Heart left ventricle (tissue), 16 donors: ENCODE measurements at regions not wholly inside any gene's neighbourhood (a gene's known extent, or its start where the extent isn't known, plus 50 kb on each side); places are given as distances from the start of the nearest gene placed in this dataset.

Experiments used
- ATAC-seq, 4 donors: fragments of 200-7000 bp; cut with Tn5 transposase; one replicate each; pipeline ENCODE4 v1.9.1; 2020 to 2022; ENCODE audit warnings: moderate library complexity in 4 of 4, mild to moderate bottlenecking in 3 of 4, moderate number of reproducible peaks in 1 of 4
- DNase-seq, 5 donors: peaks; one replicate each; pipeline ENCODE4 v3.0.0-alpha.2; 2020
- H3K27ac ChIP-seq, 12 donors: fragments of 200-600 bp; sonication (generic) in 4 of 12; one replicate each; pipeline versions ENCODE4 v1.5.0 to v1.8.0; 2016 to 2022; ENCODE audit warnings: mild to moderate bottlenecking in 2 of 12
- H3K27me3 ChIP-seq, 9 donors: fragments of 200-600 bp; sonication (generic) in 2 of 9; one replicate each; pipeline versions ENCODE4 v1.5.1 to v1.8.0; 2016 to 2022; ENCODE audit warnings: mild to moderate bottlenecking in 3 of 9
- H3K36me3 ChIP-seq, 9 donors: fragments of 200-600 bp; sonication (generic) in 2 of 9; one replicate each; pipeline versions ENCODE4 v1.5.0 to v1.8.0; 2018 to 2022; ENCODE audit warnings: mild to moderate bottlenecking in 2 of 9
- H3K4me1 ChIP-seq, 12 donors: fragments of 200-600 bp; sonication (generic) in 4 of 12; one replicate each; pipeline versions ENCODE4 v1.5.0 to v1.8.0; 2016 to 2022; ENCODE audit warnings: mild to moderate bottlenecking in 3 of 12
- H3K4me3 ChIP-seq, 12 donors: fragments of 200-600 bp; sonication (generic) in 4 of 12; one replicate each; pipeline versions ENCODE4 v1.5.0 to v1.8.0; 2017 to 2022; ENCODE audit warnings: mild to moderate bottlenecking in 9 of 12, moderate library complexity in 4 of 12
- H3K9me3 ChIP-seq, 12 donors: fragments of 200-600 bp; sonication (generic) in 4 of 12; one replicate each; pipeline versions ENCODE4 v1.5.0 to v1.8.0; 2016 to 2022; ENCODE audit warnings: mild to moderate bottlenecking in 1 of 12
- POLR2A ChIP-seq, 2 donors: fragments of 450-650 bp; IDR thresholded peaks; one replicate each; pipeline ENCODE4 v1.6.1; 2017; ENCODE audit warnings: antibody characterized with exemption in 2 of 2, mild to moderate bottlenecking in 2 of 2, moderate library complexity in 2 of 2
- WGBS, 4 donors: extraction: QIAGEN DNeasy Blood & Tissue Kit in 2 of 4; methylation state at CpG; one replicate each; pipeline versions ENCODE4 v1.1.5 to v1.1.7; 2013 to 2018; 5-methylcytosine and 5-hydroxymethylcytosine counted together
- intact Hi-C, 10 donors: fragments of 100-400 bp; cut with DNase I; formaldehyde crosslinking; loops; one replicate each; pipeline versions ENCODE4 v1.11.1 to v1.14.2; 2022
- TF ChIP-seq, protein P1 (sequence below), 12 donors: fragments of 200-600 bp; sonication (generic) in 4 of 12; IDR thresholded peaks; one replicate each; pipeline versions ENCODE4 v1.5.0 to v1.8.0; 2018 to 2022; ENCODE audit warnings: antibody characterized with exemption in 12 of 12, mild to moderate bottlenecking in 5 of 12
- donor health status: ischemic (EF 13 %, LVEDD 7.1; RV severe dilation, severe dysfunction).
- donor health status: healthy with polysubstance abuse.
- donor health status: DM: no; HTN: yes; CAD: no.
- donor health status: DM: no; HTN: no; CAD: no.
- donor health status: ischemic (EF 25% LVEDD 6.9; RV normal size, moderate dysfunction).
- donor health status: ischemic (EF 25% LVEDD 5.7; RV mildly dilated, moderate dysfunction).
- donor health status: healthy.
- donor health status: DM: yes; HTN: yes; CAD: no.
- donor health status: ischemic (EF 35%, LVEDD 5.7; RV mildly dilated, moderate dysfunction).
- donor health status: nonischemic (EF 11% LVEDD 7.7; RV severe dilation, severe dysfunction).
- donor health status: DM: yes; HTN: yes; CAD: no.
- donor health status: PGD.
- donor health status: ischemic (EF 29% LVEDD 5.4; RV normal size, mild dysfunction).
- donor health status: nonischemic (EF 23%, LVEDD 6.1; RV moderate dilation, normal function).

DNA sequence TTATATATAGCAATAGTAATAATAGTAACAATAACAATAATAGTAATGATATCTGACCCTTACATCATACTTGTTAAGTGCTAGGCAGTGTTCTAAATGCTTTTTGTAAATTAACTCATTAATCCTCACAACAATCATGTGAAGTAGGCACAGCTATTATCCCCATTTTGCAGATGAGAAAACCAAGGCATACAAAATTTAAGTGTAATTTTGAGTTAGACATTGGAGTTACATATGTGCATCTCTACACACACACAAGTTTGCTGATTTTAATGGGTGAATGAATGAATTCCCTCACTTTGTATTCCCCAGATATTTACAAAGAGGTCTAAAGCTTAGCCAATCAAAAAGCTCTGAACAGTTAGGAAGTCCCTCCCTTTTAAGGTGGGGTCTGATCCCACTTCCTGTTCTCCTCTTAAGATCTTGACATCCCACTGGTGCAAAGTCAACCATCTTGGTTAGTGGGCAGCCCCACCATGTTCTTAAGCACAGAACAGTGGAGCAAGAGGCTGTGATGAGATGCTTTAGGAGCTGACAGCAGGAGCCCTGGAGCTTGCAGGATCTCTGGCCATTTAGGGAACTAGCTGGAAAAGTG lies 85.3 kb upstream of the FOXP4 start:
- Histone ChIP-seq H3K9me3 (no peaks in the 10 kb centered on the region), H3K27me3 (peaks cover 0 to 6% (median 0%) of the 10 kb centered on the region in 9 donors), H3K4me3 (no peak overlapping the region), H3K27ac (no peak overlapping the region), H3K4me1 (peaks cover 0 to 5% (median 0%) of the 10 kb centered on the region in 12 donors), H3K36me3 (no peaks in the 10 kb centered on the region)
- DNase-seq (no peak), ATAC-seq (no peak)
- TF ChIP-seq, protein P1, sequence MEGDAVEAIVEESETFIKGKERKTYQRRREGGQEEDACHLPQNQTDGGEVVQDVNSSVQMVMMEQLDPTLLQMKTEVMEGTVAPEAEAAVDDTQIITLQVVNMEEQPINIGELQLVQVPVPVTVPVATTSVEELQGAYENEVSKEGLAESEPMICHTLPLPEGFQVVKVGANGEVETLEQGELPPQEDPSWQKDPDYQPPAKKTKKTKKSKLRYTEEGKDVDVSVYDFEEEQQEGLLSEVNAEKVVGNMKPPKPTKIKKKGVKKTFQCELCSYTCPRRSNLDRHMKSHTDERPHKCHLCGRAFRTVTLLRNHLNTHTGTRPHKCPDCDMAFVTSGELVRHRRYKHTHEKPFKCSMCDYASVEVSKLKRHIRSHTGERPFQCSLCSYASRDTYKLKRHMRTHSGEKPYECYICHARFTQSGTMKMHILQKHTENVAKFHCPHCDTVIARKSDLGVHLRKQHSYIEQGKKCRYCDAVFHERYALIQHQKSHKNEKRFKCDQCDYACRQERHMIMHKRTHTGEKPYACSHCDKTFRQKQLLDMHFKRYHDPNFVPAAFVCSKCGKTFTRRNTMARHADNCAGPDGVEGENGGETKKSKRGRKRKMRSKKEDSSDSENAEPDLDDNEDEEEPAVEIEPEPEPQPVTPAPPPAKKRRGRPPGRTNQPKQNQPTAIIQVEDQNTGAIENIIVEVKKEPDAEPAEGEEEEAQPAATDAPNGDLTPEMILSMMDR (IDR thresholded peaks at IDR 0.05): no peak
- no peak for TF ChIP-seq POLR2A (IDR thresholded peaks at IDR 0.05)
- intact Hi-C loops: loop anchor here (5.0 to 10.0 kb wide), 8 partner anchors 34 to 224 kb away; partner anchors contain the start of gene FOXP4 (in 1 of the 10)

DNA sequence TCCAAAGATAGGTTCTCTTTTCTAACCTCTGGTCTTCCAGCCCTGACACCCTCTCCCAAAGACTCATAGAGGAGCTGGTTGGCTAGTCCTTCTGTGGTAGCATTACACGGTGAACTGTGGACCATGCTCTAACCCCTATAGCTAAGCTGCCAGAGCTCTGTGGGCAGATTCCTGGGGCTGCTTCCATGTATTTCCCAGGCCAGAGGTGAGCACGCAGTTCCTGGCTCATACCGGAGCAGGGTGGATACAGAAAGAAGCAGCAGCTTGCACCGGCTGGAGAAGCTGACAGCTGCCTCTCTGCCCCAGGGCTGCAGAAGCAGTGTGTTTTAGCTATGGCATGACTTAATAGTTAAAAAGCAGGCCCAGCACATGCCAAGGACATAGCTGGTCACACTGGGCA lies 84.1 kb upstream of the FOXP4 start:
- peaks cover 0 to 5% (median 0%) of the 10 kb centered on the region in 12 donors for H3K4me1 ChIP-seq
- intact Hi-C loops: loop anchor here (2.0 to 10.0 kb wide), 11 partner anchors 35 to 223 kb away; partner anchors contain the start of gene FOXP4 (in 1 of the 10)
- 73 to 91% (median 83%) methylated on average over 4 of the region's 4 CpGs for WGBS, 4 donors
- H3K27ac ChIP-seq: no peak overlapping the region
- ATAC-seq (no peak), DNase-seq (no peak)
- no peak overlapping the region for H3K4me3 ChIP-seq
- H3K9me3 ChIP-seq: no peaks in the 10 kb centered on the region
- H3K27me3 ChIP-seq: peaks cover 0 to 9% (median 0%) of the 10 kb centered on the region in 9 donors
- no peaks in the 10 kb centered on the region for H3K36me3 ChIP-seq
- TF ChIP-seq, protein P1 (IDR thresholded peaks at IDR 0.05): no peak
- TF ChIP-seq POLR2A (IDR thresholded peaks at IDR 0.05): no peak

DNA sequence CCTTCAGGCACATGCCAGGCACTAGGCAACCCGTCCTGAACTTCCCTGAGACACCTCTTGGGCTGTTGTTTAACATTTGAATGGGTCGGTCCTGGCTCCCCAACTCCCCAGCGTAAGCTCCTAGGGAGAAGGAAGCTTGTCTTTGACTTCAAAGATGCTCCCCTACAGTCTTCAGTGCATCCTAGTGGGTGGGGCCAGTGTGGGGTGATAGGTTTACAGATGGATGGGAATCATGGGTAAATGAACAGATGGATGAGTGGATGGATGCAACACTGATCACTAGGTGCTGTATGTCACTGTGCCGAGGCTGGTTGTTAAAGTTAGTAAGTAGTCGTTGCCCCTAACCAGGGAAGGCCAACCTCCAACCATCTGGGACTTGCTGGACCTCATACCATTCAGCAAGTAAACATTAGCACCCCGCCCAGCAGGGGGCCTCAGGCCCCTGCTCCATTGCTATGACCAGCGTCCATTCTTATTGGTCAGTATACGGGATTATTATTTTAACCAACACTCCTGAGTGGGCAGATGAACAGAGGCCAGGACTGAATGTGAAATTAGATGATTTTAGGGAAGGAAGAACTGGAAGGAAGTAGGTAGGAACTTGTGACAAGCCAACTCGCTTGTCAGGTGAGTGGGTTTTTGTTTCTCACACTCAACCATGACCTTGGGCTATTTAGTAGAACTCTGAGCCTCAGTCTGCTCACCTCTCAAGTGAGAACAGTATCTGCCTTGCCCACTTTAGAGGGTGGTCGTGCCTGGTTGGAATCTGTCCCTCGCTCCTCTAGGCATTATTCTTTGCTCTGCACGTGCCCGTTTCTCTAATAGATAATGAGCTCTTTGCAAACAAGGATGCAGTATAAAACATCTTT lies 82.9 kb upstream of the FOXP4 start:
- 39 to 44% (median 40%) methylated on average over 13 of the region's 13 CpGs for WGBS, 4 donors
- no peak overlapping the region for H3K27ac ChIP-seq
- TF ChIP-seq POLR2A (IDR thresholded peaks at IDR 0.05): no peak
- TF ChIP-seq, protein P1 (IDR thresholded peaks at IDR 0.05): peak; percentile 54 to 78 (median 69)
- H3K4me3 ChIP-seq: no peak overlapping the region
- no peaks in the 10 kb centered on the region for H3K9me3 ChIP-seq
- peak; percentile 66 to 85 (median 73) for DNase-seq
- H3K4me1 ChIP-seq: peaks cover 0 to 5% (median 0%) of the 10 kb centered on the region in 12 donors
- intact Hi-C loops: loop anchor here (1.0 to 10.0 kb wide), 13 partner anchors 36 to 222 kb away; partner anchors contain the start of gene FOXP4 (in 1 of the 10)
- H3K36me3 ChIP-seq: no peaks in the 10 kb centered on the region
- peak; percentile 83 to 95 (median 89) for ATAC-seq
- H3K27me3 ChIP-seq: peaks cover 0 to 14% (median 3%) of the 10 kb centered on the region in 9 donors

DNA sequence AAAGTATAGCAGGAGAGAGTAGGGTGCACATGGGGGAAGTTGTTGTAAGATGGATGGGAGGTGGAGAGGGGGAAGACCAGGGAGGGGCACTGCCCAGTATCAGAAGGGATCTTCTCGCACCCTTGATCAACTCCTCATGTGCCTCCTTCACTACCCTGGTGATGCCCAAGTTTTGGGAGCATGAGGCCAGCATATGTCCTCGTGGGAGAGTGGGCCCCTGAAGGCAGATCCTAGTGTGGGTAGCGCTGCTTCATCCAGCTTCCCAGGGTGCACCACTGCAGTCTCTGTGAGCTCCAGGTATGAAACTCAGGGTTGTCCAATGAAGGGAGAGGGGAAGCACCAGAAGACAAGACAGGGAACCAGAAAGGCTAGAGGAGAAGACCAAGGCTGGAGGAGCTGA lies 82.2 kb upstream of the FOXP4 start:
- WGBS, 4 donors: 82 to 94% (median 90%) methylated on average over 3 of the region's 3 CpGs
- TF ChIP-seq, protein P1 (IDR thresholded peaks at IDR 0.05): no peak
- DNase-seq (no peak), ATAC-seq (no peak)
- Histone ChIP-seq H3K4me3 (no peak overlapping the region), H3K27me3 (peaks cover 0 to 22% (median 8%) of the 10 kb centered on the region in 9 donors), H3K4me1 (peaks cover 0 to 5% (median 0%) of the 10 kb centered on the region in 12 donors), H3K36me3 (no peaks in the 10 kb centered on the region), H3K27ac (no peak overlapping the region), H3K9me3 (no peaks in the 10 kb centered on the region)
- intact Hi-C loops: loop anchor here (5.0 to 10.0 kb wide), 8 partner anchors 37 to 221 kb away; partner anchors contain the start of gene FOXP4 (in 1 of the 10)
